Endothelial cell of umbilical vein (primary cell): ENCODE measurements at regions not wholly inside any gene's neighbourhood (a gene's known extent, or its start where the extent isn't known, plus 50 kb on each side); places are given as distances from the start of the nearest gene placed in this dataset.

Experiments used
- BruUV-seq: library from RNA; stranded (reverse); fragments of 400-500 nt; replicated peaks from 2 replicates; lab custom pipeline; 2021; lab: Mats Ljungman, UMichigan
- CTCF ChIA-PET: fragments of 300-600, 350-600 bp; sonication (Branson Sonifier 250); formaldehyde crosslinking; loops from one replicate; lab custom pipeline; 2021; ENCODE audit warnings: antibody characterized with exemption, inconsistent platforms; lab: Charles Lee
- POLR2A ChIA-PET: fragments of 300-600, 350-600 bp; sonication (Branson Sonifier 250); formaldehyde crosslinking; loops from one replicate; lab custom pipeline; 2021; ENCODE audit warnings: antibody characterized with exemption, inconsistent platforms; lab: Charles Lee
- DNase-seq: peaks from one replicate; pipeline ENCODE4 v3.0.0-alpha.2; 2011; ENCODE audit warnings: low read depth, low spot score
- FAIRE-seq: peaks from 2 replicates; lab custom pipeline; 2011; peaks lifted over from hg19 to GRCh38; lab: Jason Lieb, UNC
- H2AFZ ChIP-seq: 2 replicates; pipeline ENCODE4 v1.6.0; 2012; ENCODE audit warnings: low read depth, low read length, control low read depth, inconsistent platforms
- H3K27ac ChIP-seq: 2 replicates; pipeline ENCODE4 v1.5.1; 2011; ENCODE audit warnings: low read depth, mild to moderate bottlenecking, control low read depth, low read length, moderate library complexity; ENCODE audit not compliant: insufficient read depth
- H3K27me3 ChIP-seq, 2 experiments: 2 replicates each; pipeline versions ENCODE4 v1.6.0 to v1.6.1; 2011; ENCODE audit warnings: low read length in 2 of 2, mixed read lengths in 1 of 2; ENCODE audit not compliant: control insufficient read depth in 2 of 2, insufficient read depth in 2 of 2
- H3K36me3 ChIP-seq, 2 experiments: 2 replicates in 1 of 2; 3 replicates in 1 of 2; pipeline ENCODE4 v1.5.1; 2011; ENCODE audit warnings: low read length in 2 of 2, mild to moderate bottlenecking in 1 of 2, moderate library complexity in 1 of 2; ENCODE audit not compliant: control insufficient read depth in 2 of 2, insufficient read depth in 2 of 2; ENCODE audit errors: extremely low read depth in 1 of 2
- H3K4me1 ChIP-seq: 3 replicates; pipeline ENCODE4 v1.5.1; 2011; ENCODE audit warnings: mild to moderate bottlenecking, low read length; ENCODE audit not compliant: control insufficient read depth, insufficient read depth; ENCODE audit errors: extremely low read depth
- H3K4me2 ChIP-seq: 2 replicates; pipeline ENCODE4 v1.6.1; 2011; ENCODE audit warnings: low read length, control low read depth, mixed read lengths; ENCODE audit not compliant: insufficient read depth
- H3K4me3 ChIP-seq, 3 experiments: fragments of 200-600 bp in 1 of 3; sonication (generic), shearing (Covaris generic) in 1 of 3; replicated peaks in 1 of 3; 2 replicates each; pipeline ENCODE4 v1.5.1; 2011 to 2016; ENCODE audit warnings: control low read depth in 3 of 3, low read length in 3 of 3, mild to moderate bottlenecking in 2 of 3, inconsistent platforms in 1 of 3, low read depth in 1 of 3, moderate library complexity in 1 of 3; ENCODE audit not compliant: insufficient read depth in 1 of 3
- H3K79me2 ChIP-seq: 2 replicates; pipeline ENCODE4 v1.6.0; 2012; ENCODE audit warnings: low read length, inconsistent platforms; ENCODE audit not compliant: control insufficient read depth, insufficient read depth
- H3K9ac ChIP-seq: replicated peaks from 2 replicates; pipeline ENCODE3; 2011; ENCODE audit warnings: low read length, control low read depth; ENCODE audit not compliant: insufficient read depth; ENCODE audit errors: extremely low read depth
- H3K9me1 ChIP-seq: replicated peaks from 3 replicates; pipeline ENCODE4 v1.6.0; 2011; ENCODE audit warnings: mild to moderate bottlenecking, low read length; ENCODE audit not compliant: control insufficient read depth, insufficient read depth; ENCODE audit errors: extremely low read depth
- H3K9me3 ChIP-seq: replicated peaks from 2 replicates; pipeline ENCODE4 v1.5.1; 2012; ENCODE audit warnings: low read length, inconsistent platforms; ENCODE audit not compliant: control insufficient read depth, insufficient read depth
- H4K20me1 ChIP-seq: replicated peaks from 2 replicates; pipeline ENCODE3; 2011; ENCODE audit warnings: mild to moderate bottlenecking, low read length; ENCODE audit not compliant: control insufficient read depth, insufficient read depth; ENCODE audit errors: extremely low read depth
- CTCF ChIP-seq, 2 donors: IDR thresholded peaks; 1 replicate in 1 of 2; 2 replicates in 1 of 2; pipeline ENCODE4 v1.5.1; 2011; ENCODE audit warnings: low read length in 2 of 2, mild to moderate bottlenecking in 2 of 2, moderate library complexity in 2 of 2, control low read depth in 1 of 2, inconsistent platforms in 1 of 2, low read depth in 1 of 2; ENCODE audit not compliant: insufficient read depth in 1 of 2; ENCODE audit errors: extremely low read depth in 1 of 2
- EZH2 ChIP-seq: IDR thresholded peaks from 2 replicates; pipeline ENCODE4 v1.6.1; 2012; ENCODE audit warnings: borderline replicate concordance, low read depth, mild to moderate bottlenecking, moderate library complexity, low read length, inconsistent platforms; ENCODE audit not compliant: severe bottlenecking
- FOS ChIP-seq: IDR thresholded peaks from 2 replicates; pipeline ENCODE4 v1.6.1; 2011; ENCODE audit warnings: mild to moderate bottlenecking, low read length, moderate library complexity, borderline replicate concordance; ENCODE audit not compliant: insufficient read depth
- GATA2 ChIP-seq: IDR thresholded peaks from 2 replicates; pipeline ENCODE4 v1.7.0; 2011; ENCODE audit warnings: low read depth, mild to moderate bottlenecking, moderate library complexity, mixed read lengths, low read length; ENCODE audit not compliant: insufficient read length, insufficient read depth
- JUN ChIP-seq: IDR thresholded peaks from 2 replicates; pipeline ENCODE4 v1.6.1; 2011; ENCODE audit warnings: borderline replicate concordance, low read depth; ENCODE audit not compliant: insufficient read length, insufficient read depth
- MAX ChIP-seq: IDR thresholded peaks from 2 replicates; pipeline ENCODE4 v1.6.1; 2011; ENCODE audit not compliant: insufficient read depth, insufficient read length
- MYC ChIP-seq: IDR thresholded peaks from one replicate; pipeline ENCODE4 v1.6.1; 2011; ENCODE audit warnings: mild to moderate bottlenecking, low read depth, low read length
- POLR2A ChIP-seq: IDR thresholded peaks from 2 replicates; pipeline ENCODE4 v1.6.1; 2012; ENCODE audit warnings: low read depth, mild to moderate bottlenecking, control low read depth, low read length
- POLR2AphosphoS5 ChIP-seq: IDR thresholded peaks from 2 replicates; pipeline ENCODE4 v1.6.1; 2012; ENCODE audit warnings: low read depth, mild to moderate bottlenecking, control low read depth, low read length, moderate library complexity; ENCODE audit not compliant: insufficient read depth
- dilution Hi-C: fragments of 300-500 bp; cut with MboI; formaldehyde crosslinking; loops from one replicate; pipeline ENCODE4 v1.15.0; 2019; ENCODE audit warnings: low sequenced_read_pairs; ENCODE audit not compliant: extremely low pct_ligation_motif_present
- intact Hi-C: fragments of 100-400 bp; cut with micrococcal nuclease; formaldehyde crosslinking; loops from one replicate; pipeline ENCODE4 v1.10.0; 2022

- ChIA-PET CTCF (interaction anchor here (0.6 to 7.0 kb wide), 13 partner anchors 8 to 326 kb away, joined by 3 to 80 read pairs (median 6); partner anchors contain the start of gene ELMO1), POLR2A (no interaction called here)
Measured at GRCh38 chr7:37508118-37508517, 59.5 kb upstream of the ELMO1 start.

More at GRCh38 chr7:37508118-37508517, 59.5 kb upstream of the ELMO1 start:
- H3K4me1 ChIP-seq: peaks cover 7% of the 10 kb centered on the region
- dilution Hi-C loops (no loop called here), intact Hi-C loops (loop anchor here (5.0 to 10.0 kb wide), 2 partner anchors 156 to 327 kb away; no protein-coding TSS in a partner anchor)
- FAIRE-seq: no peak
- H3K27ac ChIP-seq: no peak overlapping the region
- no peaks in the 10 kb centered on the region for H3K79me2 ChIP-seq
- TF ChIP-seq MAX (no peak), POLR2AphosphoS5 (no peak), MYC (no peak), FOS (no peak), POLR2A (no peak), GATA2 (no peak), EZH2 (no peak), CTCF (IDR thresholded peaks at IDR 0.05; ENCODE audit: extremely low read depth in 1 of 2, insufficient read depth in 1 of 2, low read depth in 1 of 2, low read length in 2 of 2) (no peak), JUN (no peak)
- no peaks in the 10 kb centered on the region for H4K20me1 ChIP-seq
- H3K36me3 ChIP-seq: no peaks in the 10 kb centered on the region
- no peak overlapping the region for H3K4me3 ChIP-seq
- no peak overlapping the region for H3K4me2 ChIP-seq
- H2AFZ ChIP-seq: no peak overlapping the region
- no peak overlapping the region for H3K9ac ChIP-seq
- peaks cover 11 to 12% of the 10 kb centered on the region in 2 experiments for H3K27me3 ChIP-seq
- peak; percentile 18 for DNase-seq
- H3K9me1 ChIP-seq: no peaks in the 10 kb centered on the region
- H3K9me3 ChIP-seq: no peaks in the 10 kb centered on the region
- no TSS peak for BruUV-seq
